Skeletal muscle satellite cell (primary cell): ENCODE measurements at regions not wholly inside any gene's neighbourhood (a gene's known extent, or its start where the extent isn't known, plus 50 kb on each side); places are given as distances from the start of the nearest gene placed in this dataset.
"Not testable (repeated sequence)": the region's sequence is repeated elsewhere in the genome, so short reads cannot be mapped to it uniquely, and the experiment has no call there.

Experiments used
- H3K27me3 ChIP-seq: 2 replicates; pipeline ENCODE4 v1.7.0; 2013; ENCODE audit warnings: low read length; ENCODE audit not compliant: control insufficient read depth, insufficient read depth
- H3K36me3 ChIP-seq: 2 replicates; pipeline ENCODE4 v1.7.0; 2013; ENCODE audit warnings: mild to moderate bottlenecking, control low read depth, low read length; ENCODE audit not compliant: insufficient read depth
- H3K4me1 ChIP-seq: 2 replicates; pipeline ENCODE4 v1.7.0; 2013; ENCODE audit warnings: low read length; ENCODE audit not compliant: control insufficient read depth, insufficient read depth
- H3K4me2 ChIP-seq: 2 replicates; pipeline ENCODE4 v1.7.0; 2013; ENCODE audit warnings: mild to moderate bottlenecking, low read length
- H3K4me3 ChIP-seq: 2 replicates; pipeline ENCODE4 v1.7.0; 2013; ENCODE audit warnings: low read length
- H3K9ac ChIP-seq: 2 replicates; pipeline ENCODE4 v1.7.0; 2013; ENCODE audit warnings: mild to moderate bottlenecking, low read depth, low read length, moderate library complexity
- H3K9me3 ChIP-seq: replicated peaks from 2 replicates; pipeline ENCODE4 v1.7.0; 2013; ENCODE audit warnings: mild to moderate bottlenecking, control low read depth, low read length

- Histone ChIP-seq H3K4me3 (no peak overlapping the region), H3K27me3 (no peaks in the 10 kb centered on the region), H3K9ac (no peak overlapping the region), H3K36me3 (no peaks in the 10 kb centered on the region), H3K4me1 (no peaks in the 10 kb centered on the region), H3K9me3 (no peaks in the 10 kb centered on the region), H3K4me2 (no peak overlapping the region)
These were observed 51.0 kb upstream of the PRB2 start for GRCh38 chr12:11446372-11446771.

- Histone ChIP-seq H3K4me1 (no peaks in the 10 kb centered on the region), H3K4me2 (no peak overlapping the region), H3K4me3 (no peak overlapping the region), H3K9me3 (no peaks in the 10 kb centered on the region), H3K27me3 (no peaks in the 10 kb centered on the region), H3K9ac (no peak overlapping the region), H3K36me3 (no peaks in the 10 kb centered on the region)
These were observed 62.8 kb upstream of the PRB2 start for GRCh38 chr12:11457996-11458645.

DNA sequence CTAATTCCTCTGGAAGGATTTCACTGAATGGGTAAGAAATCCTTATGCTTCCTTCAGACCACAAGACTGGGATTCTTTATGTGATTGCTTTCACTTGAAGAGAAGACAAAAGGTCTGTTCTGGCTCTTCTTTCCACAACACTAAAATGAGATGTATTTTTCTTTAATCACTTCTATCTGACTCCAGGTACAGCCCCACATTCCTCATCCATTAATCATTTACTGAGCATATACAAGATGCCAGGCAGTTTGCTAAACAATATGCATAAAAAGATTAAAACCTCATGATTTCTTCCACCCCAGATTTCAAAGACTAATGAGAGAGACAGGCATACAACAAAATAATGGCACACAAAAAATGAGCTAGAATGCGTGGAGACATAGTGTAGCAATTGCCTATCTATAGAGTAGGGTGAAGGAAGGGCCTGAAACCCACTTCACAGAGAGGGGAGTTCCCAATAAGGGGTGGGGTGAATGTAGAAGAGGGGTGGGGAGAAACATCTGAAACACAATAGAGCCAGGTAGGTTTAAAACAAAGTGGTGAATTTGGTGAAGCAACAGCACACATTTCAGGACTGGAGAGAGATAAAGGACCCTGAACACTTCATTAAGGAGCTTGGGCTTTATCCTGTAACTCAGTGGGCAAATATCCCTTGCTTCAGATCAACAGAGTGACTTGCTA, 65.1 kb upstream of the PRB2 start:
- Histone ChIP-seq H3K9me3 (no peaks in the 10 kb centered on the region), H3K4me2 (no peak overlapping the region), H3K4me1 (no peaks in the 10 kb centered on the region)

GRCh38 chr12:11461433-11461832, 66.1 kb upstream of the PRB2 start:
- Histone ChIP-seq H3K27me3 (no peaks in the 10 kb centered on the region), H3K9ac (no peak overlapping the region), H3K4me3 (no peak overlapping the region)

More for the DNA sequence above, 65.1 kb upstream of the PRB2 start:
- no peaks in the 10 kb centered on the region for H3K27me3 ChIP-seq
- H3K36me3 ChIP-seq = no peaks in the 10 kb centered on the region
- no peak overlapping the region for H3K9ac ChIP-seq
- H3K4me3 ChIP-seq = no peak overlapping the region

GRCh38 chr12:11477110-11477509, 81.7 kb upstream of the PRB2 start:
- H3K4me1 ChIP-seq = no peaks in the 10 kb centered on the region
- H3K9me3 ChIP-seq = no peaks in the 10 kb centered on the region
- no peak overlapping the region for H3K9ac ChIP-seq
- H3K36me3 ChIP-seq = no peaks in the 10 kb centered on the region
- no peak overlapping the region for H3K4me2 ChIP-seq
- no peaks in the 10 kb centered on the region for H3K27me3 ChIP-seq
- H3K4me3 ChIP-seq = no peak overlapping the region

More at GRCh38 chr12:11461433-11461832, 66.1 kb upstream of the PRB2 start:
- Histone ChIP-seq H3K4me2 (no peak overlapping the region), H3K4me1 (no peaks in the 10 kb centered on the region), H3K36me3 (no peaks in the 10 kb centered on the region), H3K9me3 (no peaks in the 10 kb centered on the region)

DNA sequence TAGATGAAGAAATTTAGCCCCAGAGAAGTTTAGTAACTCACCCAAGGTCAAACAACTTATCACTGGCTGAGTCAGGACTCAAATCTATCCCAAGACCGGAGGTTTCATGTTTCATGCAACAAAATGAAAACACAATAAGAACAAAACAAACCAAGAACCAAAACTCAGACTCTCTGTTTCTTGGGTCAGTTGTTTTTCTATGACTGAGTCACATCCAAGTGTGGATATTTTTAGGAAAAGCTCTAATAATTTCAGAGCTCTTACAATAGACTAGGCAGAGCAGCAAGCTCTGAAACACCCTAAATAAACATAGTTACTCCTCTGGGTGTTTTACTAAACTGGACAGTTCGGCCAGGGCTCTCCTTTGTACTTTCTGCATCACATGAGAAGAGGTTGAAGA, 87.6 kb upstream of the PRB2 start:
- Histone ChIP-seq H3K9ac (peak overlapping the region; percentile 25), H3K36me3 (no peaks in the 10 kb centered on the region), H3K4me3 (no peak overlapping the region), H3K4me2 (no peak overlapping the region), H3K4me1 (peaks cover 6% of the 10 kb centered on the region), H3K9me3 (no peaks in the 10 kb centered on the region), H3K27me3 (no peaks in the 10 kb centered on the region)

- Histone ChIP-seq H3K4me1 (peaks cover 6% of the 10 kb centered on the region), H3K9ac (no peak overlapping the region)
These were observed 91.5 kb upstream of the PRB2 start for GRCh38 chr12:11486623-11487444.

GRCh38 chr12:11496157-11496851, 100.9 kb upstream of the PRB2 start:
- Histone ChIP-seq H3K4me1 (no peaks in the 10 kb centered on the region), H3K4me2 (no peak overlapping the region), H3K9me3 (no peaks in the 10 kb centered on the region)

More at GRCh38 chr12:11486623-11487444, 91.5 kb upstream of the PRB2 start:
- H3K9me3 ChIP-seq = no peaks in the 10 kb centered on the region
- peaks cover 6% of the 10 kb centered on the region for H3K27me3 ChIP-seq
- H3K4me2 ChIP-seq = peak overlapping the region; percentile 46
- H3K36me3 ChIP-seq = no peaks in the 10 kb centered on the region
- H3K4me3 ChIP-seq = no peak overlapping the region

GRCh38 chr12:11497438-11497837, 102.1 kb upstream of the PRB2 start:
- H3K4me3 ChIP-seq = no peak overlapping the region
- peaks cover 6% of the 10 kb centered on the region for H3K27me3 ChIP-seq
- H3K4me1 ChIP-seq = no peaks in the 10 kb centered on the region
- no peak overlapping the region for H3K4me2 ChIP-seq
- no peak overlapping the region for H3K9ac ChIP-seq
- no peaks in the 10 kb centered on the region for H3K9me3 ChIP-seq
- no peaks in the 10 kb centered on the region for H3K36me3 ChIP-seq

More at GRCh38 chr12:11496157-11496851, 100.9 kb upstream of the PRB2 start:
- Histone ChIP-seq H3K36me3 (no peaks in the 10 kb centered on the region), H3K4me3 (no peak overlapping the region), H3K27me3 (peaks cover 12% of the 10 kb centered on the region), H3K9ac (no peak overlapping the region)

GRCh38 chr12:11497995-11498394, 102.6 kb upstream of the PRB2 start:
- no peak overlapping the region for H3K4me3 ChIP-seq
- H3K9me3 ChIP-seq = no peaks in the 10 kb centered on the region
- H3K4me1 ChIP-seq = no peaks in the 10 kb centered on the region
- no peaks in the 10 kb centered on the region for H3K36me3 ChIP-seq
- H3K9ac ChIP-seq = no peak overlapping the region
- H3K4me2 ChIP-seq = no peak overlapping the region
- peaks cover under 1% of the 10 kb centered on the region for H3K27me3 ChIP-seq

GRCh38 chr12:11498574-11498973, 103.2 kb upstream of the PRB2 start:
- H3K4me2 ChIP-seq, H3K9ac ChIP-seq, H3K4me1 ChIP-seq, H3K27me3 ChIP-seq, H3K9me3 ChIP-seq, H3K4me3 ChIP-seq, H3K36me3 ChIP-seq: not testable (repeated sequence)
